B cell (primary cell): ENCODE measurements at regions not wholly inside any gene's neighbourhood (a gene's known extent, or its start where the extent isn't known, plus 50 kb on each side); places are given as distances from the start of the nearest gene placed in this dataset.

Experiments
- ATAC-seq: fragments of 200-7000 bp; cut with Tn5 transposase; one replicate; pipeline ENCODE4 v1.10.0; 2021; ENCODE audit warnings: low read depth, mild to moderate bottlenecking, moderate number of reproducible peaks, moderate library complexity
- CTCF ChIA-PET: fragments of 350-600 bp; sonication (Branson Sonifier 250); formaldehyde crosslinking; loops from one replicate; lab custom pipeline; 2021; ENCODE audit warnings: antibody characterized with exemption, inconsistent platforms; lab: Charles Lee
- POLR2A ChIA-PET: fragments of 350-600 bp; sonication (Branson Sonifier 250); formaldehyde crosslinking; loops from one replicate; lab custom pipeline; 2021; ENCODE audit warnings: antibody characterized with exemption; lab: Charles Lee
- DNase-seq: peaks from one replicate; pipeline ENCODE4 v3.0.0; 2013
- H2AFZ ChIP-seq: 2 replicates; pipeline ENCODE4 v1.6.1; 2012; ENCODE audit warnings: mild to moderate bottlenecking, low read depth, low read length; ENCODE audit not compliant: insufficient read depth, poor library complexity, severe bottlenecking
- H3K27ac ChIP-seq, 2 donors: 1 replicate in 1 of 2; 2 replicates in 1 of 2; pipeline ENCODE4 v1.5.1; 2012 to 2013; ENCODE audit warnings: low read length in 2 of 2, mild to moderate bottlenecking in 2 of 2, moderate library complexity in 1 of 2
- H3K27me3 ChIP-seq, 4 experiments: fragments of 200-600 bp in 1 of 4; sonication (generic) in 1 of 4; replicated peaks in 1 of 4; 1 replicate in 2 of 4; 2 replicates in 2 of 4; pipeline versions ENCODE4 v1.6.1 to v1.7.0; 2013 to 2016; ENCODE audit warnings: low read length in 3 of 4, mild to moderate bottlenecking in 2 of 4, mixed read lengths in 1 of 4, moderate library complexity in 1 of 4; ENCODE audit not compliant: insufficient read depth in 4 of 4, control insufficient read depth in 3 of 4; ENCODE audit errors: control extremely low read depth in 1 of 4
- H3K36me3 ChIP-seq, 2 experiments: replicated peaks in 1 of 2; 1 replicate in 1 of 2; 2 replicates in 1 of 2; pipeline versions ENCODE4 v1.6.1 to v1.7.1; 2013; ENCODE audit warnings: low read length in 1 of 2; ENCODE audit not compliant: insufficient read depth in 2 of 2, control insufficient read depth in 1 of 2; ENCODE audit errors: control extremely low read depth in 1 of 2, extremely low read depth in 1 of 2
- H3K4me1 ChIP-seq, 2 donors: fragments of 200-600 bp in 1 of 2; sonication (generic) in 1 of 2; 1 replicate in 1 of 2; 2 replicates in 1 of 2; pipeline versions ENCODE4 v1.5.1 to v1.6.1; 2013 to 2017; ENCODE audit warnings: low read length in 2 of 2; ENCODE audit not compliant: control insufficient read depth in 2 of 2, insufficient read depth in 2 of 2
- H3K4me2 ChIP-seq: replicated peaks from 2 replicates; pipeline ENCODE3; 2012; ENCODE audit warnings: mild to moderate bottlenecking, low read depth, low read length; ENCODE audit not compliant: poor library complexity, severe bottlenecking
- H3K4me3 ChIP-seq, 5 experiments: fragments of 200-600 bp in 1 of 5; sonication (generic) in 1 of 5; 1 replicate in 3 of 5; 2 replicates in 2 of 5; pipeline versions ENCODE4 v1.5.1 to v1.7.0; 2011 to 2016; ENCODE audit warnings: low read length in 4 of 5, mild to moderate bottlenecking in 4 of 5, low read depth in 2 of 5, control low read depth in 1 of 5, moderate library complexity in 1 of 5; ENCODE audit not compliant: insufficient read depth in 1 of 5; ENCODE audit errors: control extremely low read depth in 1 of 5, extremely low read depth in 1 of 5
- H3K79me2 ChIP-seq: fragments of 200-600 bp; sonication (generic); one replicate; pipeline ENCODE4 v1.6.0; 2016; ENCODE audit warnings: low read length; ENCODE audit not compliant: control insufficient read depth, insufficient read depth
- H3K9ac ChIP-seq: fragments of 200-600 bp; sonication (generic); 2 replicates; pipeline ENCODE4 v1.6.1; 2017; ENCODE audit warnings: mild to moderate bottlenecking, low read length, moderate library complexity
- H3K9me3 ChIP-seq, 3 donors: one replicate each; pipeline versions ENCODE4 v1.6.1 to v1.7.1; 2013; ENCODE audit warnings: low read length in 2 of 3; ENCODE audit not compliant: control insufficient read depth in 2 of 3, insufficient read depth in 1 of 3; ENCODE audit errors: control extremely low read depth in 1 of 3
- H4K20me1 ChIP-seq: 2 replicates; pipeline ENCODE4 v1.6.0; 2012; ENCODE audit warnings: mild to moderate bottlenecking, low read length; ENCODE audit not compliant: insufficient read depth, control insufficient read depth, poor library complexity, severe bottlenecking
- H3K27ac Mint-ChIP-seq: one replicate; pipeline ENCODE4 v1.8.0; 2021; ENCODE audit warnings: mixed read lengths
- H3K27me3 Mint-ChIP-seq: one replicate; pipeline ENCODE4 v1.8.0; 2021; ENCODE audit warnings: mixed read lengths
- H3K4me1 Mint-ChIP-seq: one replicate; pipeline ENCODE4 v1.8.0; 2021; ENCODE audit warnings: mixed read lengths
- H3K4me3 Mint-ChIP-seq: one replicate; pipeline ENCODE4 v1.8.0; 2021; ENCODE audit warnings: mixed read lengths
- H3K9me3 Mint-ChIP-seq: one replicate; pipeline ENCODE4 v1.8.0; 2022; ENCODE audit warnings: mixed read lengths; ENCODE audit not compliant: insufficient read depth
- EZH2 ChIP-seq: IDR thresholded peaks from 2 replicates; pipeline ENCODE4 v1.6.1; 2012; ENCODE audit warnings: borderline replicate concordance, low read depth, mild to moderate bottlenecking, moderate library complexity, low read length; ENCODE audit not compliant: insufficient read depth, poor library complexity, severe bottlenecking
- WGBS: methylation state at CpG from one replicate; pipeline ENCODE4 v1.1.5; 2013; ENCODE audit warnings: missing lambda C conversion rate; ENCODE audit not compliant: insufficient coverage; 5-methylcytosine and 5-hydroxymethylcytosine counted together
- intact Hi-C: fragments of 100-400 bp; cut with micrococcal nuclease; formaldehyde crosslinking; loops from one replicate; pipeline ENCODE4 v1.10.0; 2022
- TF ChIP-seq, protein P1 (sequence below): fragments of 200-600 bp; IDR thresholded peaks from one replicate; pipeline ENCODE4 v1.8.0; 2022; ENCODE audit warnings: antibody characterized with exemption, mild to moderate bottlenecking

DNA sequence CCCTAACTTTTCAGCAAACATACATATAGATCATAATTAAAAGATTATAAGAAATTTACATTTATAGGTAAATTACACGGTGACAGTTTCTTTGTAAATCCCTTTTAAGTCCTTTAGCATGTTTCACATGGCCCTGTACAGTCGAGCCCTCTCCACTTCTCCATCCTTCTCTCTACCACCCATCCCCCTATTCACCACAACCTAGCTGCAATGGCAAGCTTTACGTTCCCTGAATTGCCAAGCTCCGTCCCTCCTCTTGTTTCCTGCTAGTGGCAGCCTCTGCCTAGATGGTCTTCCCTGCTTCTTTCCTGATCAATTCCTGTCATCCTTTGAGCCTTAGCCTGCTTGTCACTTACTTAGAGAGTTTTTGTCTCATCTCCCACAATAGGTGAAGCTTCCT lies 116.2 kb downstream of the TMA16 start:
- peak; percentile 40 for DNase-seq
- no peaks in the 10 kb centered on the region for H3K27me3 Mint-ChIP-seq
- Histone ChIP-seq H3K27me3 (no peaks in the 10 kb centered on the region), H3K9me3 (no peaks in the 10 kb centered on the region), H3K27ac (peak overlapping the region; percentile 55 to 88), H3K4me2 (peak overlapping the region; percentile 69), H3K36me3 (peaks cover 0 to 55% of the 10 kb centered on the region in 2 experiments), H3K4me3 (peak overlapping the region; percentile 74 to 96 (median 87)), H2AFZ (peak overlapping the region; percentile 32), H4K20me1 (peaks cover 31% of the 10 kb centered on the region), H3K79me2 (peaks cover 98% of the 10 kb centered on the region), H3K4me1 (peaks cover 50 to 55% of the 10 kb centered on the region in 2 donors), H3K9ac (peak overlapping the region; percentile 92)
- WGBS: 15% methylated on average over 4 of the region's 4 CpGs
- ChIA-PET POLR2A (interaction anchor here (0.7 to 4.8 kb wide), 10 partner anchors 13 to 67 kb away, joined by 3 to 39 read pairs (median 4); no protein-coding TSS in a partner anchor), CTCF (interaction anchor here (0.7 to 5.0 kb wide), 19 partner anchors 10 to 145 kb away, joined by 3 to 94 read pairs (median 7); partner anchors contain the start of gene TMA16)
- intact Hi-C loops: loop anchor here (1.0 to 10.0 kb wide), 4 partner anchors 12 to 144 kb away; no protein-coding TSS in a partner anchor
- H3K4me1 Mint-ChIP-seq: peaks cover 61% of the 10 kb centered on the region
- H3K27ac Mint-ChIP-seq: peak overlapping the region; percentile 97
- TF ChIP-seq, protein P1, sequence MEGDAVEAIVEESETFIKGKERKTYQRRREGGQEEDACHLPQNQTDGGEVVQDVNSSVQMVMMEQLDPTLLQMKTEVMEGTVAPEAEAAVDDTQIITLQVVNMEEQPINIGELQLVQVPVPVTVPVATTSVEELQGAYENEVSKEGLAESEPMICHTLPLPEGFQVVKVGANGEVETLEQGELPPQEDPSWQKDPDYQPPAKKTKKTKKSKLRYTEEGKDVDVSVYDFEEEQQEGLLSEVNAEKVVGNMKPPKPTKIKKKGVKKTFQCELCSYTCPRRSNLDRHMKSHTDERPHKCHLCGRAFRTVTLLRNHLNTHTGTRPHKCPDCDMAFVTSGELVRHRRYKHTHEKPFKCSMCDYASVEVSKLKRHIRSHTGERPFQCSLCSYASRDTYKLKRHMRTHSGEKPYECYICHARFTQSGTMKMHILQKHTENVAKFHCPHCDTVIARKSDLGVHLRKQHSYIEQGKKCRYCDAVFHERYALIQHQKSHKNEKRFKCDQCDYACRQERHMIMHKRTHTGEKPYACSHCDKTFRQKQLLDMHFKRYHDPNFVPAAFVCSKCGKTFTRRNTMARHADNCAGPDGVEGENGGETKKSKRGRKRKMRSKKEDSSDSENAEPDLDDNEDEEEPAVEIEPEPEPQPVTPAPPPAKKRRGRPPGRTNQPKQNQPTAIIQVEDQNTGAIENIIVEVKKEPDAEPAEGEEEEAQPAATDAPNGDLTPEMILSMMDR: no peak
- TF ChIP-seq EZH2: no peak
- peak overlapping the region; percentile 91 for H3K4me3 Mint-ChIP-seq
- H3K9me3 Mint-ChIP-seq: peaks cover 3% of the 10 kb centered on the region
- ATAC-seq: peak; percentile 26

DNA sequence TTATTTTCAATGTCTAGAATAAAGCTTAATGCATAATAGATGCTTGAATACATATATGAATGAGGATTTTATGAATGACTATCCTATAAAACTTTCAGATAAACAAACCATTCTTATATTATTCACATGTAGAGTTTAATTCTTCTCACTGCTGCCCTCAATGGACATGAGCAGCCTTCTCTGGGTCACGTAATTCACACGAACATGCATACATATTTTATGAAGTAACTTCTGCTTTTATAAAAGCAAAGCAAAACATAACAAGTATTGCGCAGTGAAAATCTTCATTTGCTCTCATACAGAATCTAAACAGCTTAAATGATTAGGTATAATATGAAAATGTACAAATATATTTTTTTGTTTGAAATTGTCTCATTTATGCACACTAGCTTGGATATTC lies 116.7 kb downstream of the TMA16 start:
- DNase-seq (peak; percentile 68), ATAC-seq (peak; percentile 63)
- Histone ChIP-seq H3K36me3 (peaks cover 0 to 50% of the 10 kb centered on the region in 2 experiments), H4K20me1 (peaks cover 27% of the 10 kb centered on the region), H3K4me1 (peaks cover 47 to 49% of the 10 kb centered on the region in 2 donors), H3K4me2 (peak overlapping the region; percentile 69), H3K27me3 (no peaks in the 10 kb centered on the region), H3K27ac (peak overlapping the region; percentile 80 to 88), H3K9ac (peak overlapping the region; percentile 92), H3K79me2 (peaks cover 98% of the 10 kb centered on the region), H3K9me3 (no peaks in the 10 kb centered on the region), H2AFZ (peak overlapping the region; percentile 31), H3K4me3 (peak overlapping the region; percentile 74 to 96 (median 87))
- ChIA-PET POLR2A (interaction anchor here (0.7 to 4.8 kb wide), 11 partner anchors 14 to 69 kb away, joined by 3 to 39 read pairs (median 4); no protein-coding TSS in a partner anchor), CTCF (interaction anchor here (0.5 to 5.0 kb wide), 22 partner anchors 10 to 144 kb away, joined by 3 to 94 read pairs (median 6); partner anchors contain the start of gene TMA16)
- Mint-ChIP-seq H3K4me3 (peak overlapping the region; percentile 91), H3K27me3 (no peaks in the 10 kb centered on the region), H3K9me3 (peaks cover 3% of the 10 kb centered on the region), H3K4me1 (peaks cover 57% of the 10 kb centered on the region), H3K27ac (peak overlapping the region; percentile 54)
- intact Hi-C loops: loop anchor here (1.0 to 10.0 kb wide), 3 partner anchors 20 to 144 kb away; no protein-coding TSS in a partner anchor
- no CpG with 5 or more reads among the region's 3 CpGs for WGBS
- no peak for TF ChIP-seq EZH2
- TF ChIP-seq, protein P1: peak; percentile 25
